ENCODE measurements at regions not wholly inside any gene's neighbourhood (a gene's known extent, or its start where the extent isn't known, plus 50 kb on each side); places are given as distances from the start of the nearest gene placed in this dataset.

DNA sequence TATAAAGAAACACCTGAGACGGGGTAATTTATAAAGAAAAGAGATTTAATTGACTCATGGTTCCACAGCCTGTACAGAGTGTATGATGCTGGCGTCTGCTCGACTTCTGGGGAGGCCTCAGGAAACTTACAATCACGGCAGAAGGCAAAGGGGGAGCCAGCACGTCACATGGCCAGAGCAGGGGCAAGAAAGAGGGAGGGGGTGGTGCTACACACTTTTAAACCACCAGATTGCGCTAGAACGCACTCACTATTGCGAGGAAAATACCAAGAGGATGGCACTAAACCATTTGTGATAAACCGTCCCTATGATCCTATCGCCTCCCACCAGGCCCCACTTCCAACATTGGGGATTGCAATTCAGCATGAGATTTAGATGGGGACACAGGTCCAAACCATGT, 79.7 kb upstream of the CARD18 start:
- Histone ChIP-seq H3K4me3 (no peak overlapping the region), H3K9me3 (replicated peaks) (no peaks in the 10 kb centered on the region), H3K27ac (no peak overlapping the region), H3K4me1 (no peaks in the 10 kb centered on the region), H3K27me3 (no peaks in the 10 kb centered on the region), H3K36me3 (no peaks in the 10 kb centered on the region)
- DNase-seq: peak in 1 of 2 experiments; percentile 2

GRCh38 chr11:105215528-105215927, 76.0 kb upstream of the CARD18 start:
- no peak for DNase-seq
- H3K27me3 ChIP-seq: no peaks in the 10 kb centered on the region
- no peak overlapping the region for H3K4me3 ChIP-seq
- H3K9me3 ChIP-seq (replicated peaks): no peaks in the 10 kb centered on the region
- no peaks in the 10 kb centered on the region for H3K4me1 ChIP-seq
- H3K36me3 ChIP-seq: no peaks in the 10 kb centered on the region
- no peak overlapping the region for H3K27ac ChIP-seq

- H3K36me3 ChIP-seq: no peaks in the 10 kb centered on the region
- no peaks in the 10 kb centered on the region for H3K4me1 ChIP-seq
- H3K4me3 ChIP-seq: no peak overlapping the region
- DNase-seq: no peak
- no peak overlapping the region for H3K27ac ChIP-seq
- no peaks in the 10 kb centered on the region for H3K27me3 ChIP-seq
- H3K9me3 ChIP-seq (replicated peaks): no peaks in the 10 kb centered on the region
Observed at GRCh38 chr11:105211806-105212554, 72.4 kb upstream of the CARD18 start.

GRCh38 chr11:105208019-105208418, 68.5 kb upstream of the CARD18 start:
- no peak overlapping the region for H3K4me3 ChIP-seq
- H3K27ac ChIP-seq: no peak overlapping the region
- H3K9me3 ChIP-seq (replicated peaks): no peaks in the 10 kb centered on the region
- no peaks in the 10 kb centered on the region for H3K4me1 ChIP-seq
- no peak for DNase-seq
- H3K27me3 ChIP-seq: no peaks in the 10 kb centered on the region
- no peaks in the 10 kb centered on the region for H3K36me3 ChIP-seq

GRCh38 chr11:105206633-105207032, 67.1 kb upstream of the CARD18 start:
- no peak for DNase-seq
- no peaks in the 10 kb centered on the region for H3K27me3 ChIP-seq
- H3K9me3 ChIP-seq (replicated peaks): no peaks in the 10 kb centered on the region
- H3K4me1 ChIP-seq: no peaks in the 10 kb centered on the region
- no peak overlapping the region for H3K4me3 ChIP-seq
- no peak overlapping the region for H3K27ac ChIP-seq
- H3K36me3 ChIP-seq: no peaks in the 10 kb centered on the region

GRCh38 chr11:105204636-105205035, 65.1 kb upstream of the CARD18 start:
- Histone ChIP-seq H3K27me3 (no peaks in the 10 kb centered on the region), H3K4me3 (no peak overlapping the region), H3K4me1 (no peaks in the 10 kb centered on the region), H3K27ac (no peak overlapping the region), H3K9me3 (replicated peaks) (no peaks in the 10 kb centered on the region), H3K36me3 (no peaks in the 10 kb centered on the region)
- no peak for DNase-seq

- Histone ChIP-seq H3K4me3 (no peak overlapping the region), H3K9me3 (replicated peaks) (no peaks in the 10 kb centered on the region), H3K4me1 (no peaks in the 10 kb centered on the region), H3K36me3 (no peaks in the 10 kb centered on the region), H3K27ac (no peak overlapping the region), H3K27me3 (no peaks in the 10 kb centered on the region)
- DNase-seq: no peak
Observed at GRCh38 chr11:105203569-105204240, 64.1 kb upstream of the CARD18 start.

- Histone ChIP-seq H3K4me1 (no peaks in the 10 kb centered on the region), H3K27me3 (no peaks in the 10 kb centered on the region), H3K9me3 (replicated peaks) (no peaks in the 10 kb centered on the region), H3K36me3 (no peaks in the 10 kb centered on the region), H3K4me3 (no peak overlapping the region), H3K27ac (no peak overlapping the region)
- no peak for DNase-seq
Observed at GRCh38 chr11:105202844-105203548, 63.4 kb upstream of the CARD18 start.

GRCh38 chr11:105202422-105202821, 62.9 kb upstream of the CARD18 start:
- H3K4me3 ChIP-seq: no peak overlapping the region
- H3K27me3 ChIP-seq: no peaks in the 10 kb centered on the region
- DNase-seq: no peak
- H3K36me3 ChIP-seq: no peaks in the 10 kb centered on the region
- no peak overlapping the region for H3K27ac ChIP-seq
- no peaks in the 10 kb centered on the region for H3K4me1 ChIP-seq
- no peaks in the 10 kb centered on the region for H3K9me3 ChIP-seq (replicated peaks)

DNA sequence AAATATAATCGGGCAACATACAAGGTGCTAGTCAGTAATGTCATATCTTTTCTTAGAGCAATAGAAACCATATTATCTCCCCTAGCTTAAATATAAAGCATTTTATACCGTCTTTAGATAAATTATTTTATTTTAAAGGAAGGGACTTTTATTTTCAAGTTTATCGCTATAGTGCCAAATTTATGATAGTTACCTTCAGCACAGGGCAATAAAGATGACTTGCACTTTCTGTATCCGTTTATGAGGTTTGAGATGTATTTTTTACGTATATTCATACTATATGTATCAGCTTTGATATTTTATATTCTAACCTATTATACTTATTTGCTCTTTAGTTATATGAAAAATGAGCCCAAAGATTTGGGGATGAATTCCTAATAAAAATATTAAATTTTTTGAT, 61.6 kb upstream of the CARD18 start:
- H3K27ac ChIP-seq: no peak overlapping the region
- H3K36me3 ChIP-seq: no peaks in the 10 kb centered on the region
- no peaks in the 10 kb centered on the region for H3K27me3 ChIP-seq
- H3K4me1 ChIP-seq: no peaks in the 10 kb centered on the region
- no peak overlapping the region for H3K4me3 ChIP-seq
- DNase-seq: no peak
- H3K9me3 ChIP-seq (replicated peaks): no peaks in the 10 kb centered on the region

DNA sequence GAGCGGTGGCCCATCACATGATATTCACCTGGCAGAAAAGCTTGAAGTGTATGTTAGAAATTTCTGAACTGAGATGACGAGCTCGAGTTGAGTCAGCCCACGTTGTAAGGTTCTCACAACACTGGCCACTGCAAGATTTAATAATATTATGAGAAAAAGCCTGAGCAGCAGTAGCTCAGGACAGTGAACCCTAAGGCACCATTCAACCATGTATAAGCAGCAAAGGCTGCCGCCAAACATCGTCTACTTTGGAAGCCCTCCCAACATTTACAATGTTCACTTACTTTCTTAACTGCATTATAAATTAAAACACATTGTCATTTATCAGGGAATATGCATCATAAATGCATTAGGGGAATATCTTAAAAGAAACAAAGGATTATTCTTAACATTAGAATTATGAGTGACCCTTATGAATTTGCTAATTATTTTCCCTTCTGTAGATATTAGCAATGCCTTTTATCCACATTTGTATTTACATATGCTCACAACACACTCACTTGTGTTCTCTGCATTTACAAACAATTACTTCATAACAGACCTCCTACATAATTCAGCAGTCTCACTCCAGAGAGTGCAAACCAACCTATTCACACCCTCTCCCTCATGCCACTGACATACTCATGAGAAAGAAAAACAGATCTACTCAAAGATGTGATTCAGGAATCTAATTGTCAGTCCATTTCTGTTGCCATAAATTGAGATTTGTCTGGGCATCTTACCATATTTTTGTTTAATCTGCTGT, 57.7 kb upstream of the CARD18 start:
- no peak overlapping the region for H3K4me3 ChIP-seq
- no peak for DNase-seq
- H3K27ac ChIP-seq: no peak overlapping the region
- no peaks in the 10 kb centered on the region for H3K9me3 ChIP-seq (replicated peaks)
- no peaks in the 10 kb centered on the region for H3K27me3 ChIP-seq
- no peaks in the 10 kb centered on the region for H3K4me1 ChIP-seq
- no peaks in the 10 kb centered on the region for H3K36me3 ChIP-seq

DNA sequence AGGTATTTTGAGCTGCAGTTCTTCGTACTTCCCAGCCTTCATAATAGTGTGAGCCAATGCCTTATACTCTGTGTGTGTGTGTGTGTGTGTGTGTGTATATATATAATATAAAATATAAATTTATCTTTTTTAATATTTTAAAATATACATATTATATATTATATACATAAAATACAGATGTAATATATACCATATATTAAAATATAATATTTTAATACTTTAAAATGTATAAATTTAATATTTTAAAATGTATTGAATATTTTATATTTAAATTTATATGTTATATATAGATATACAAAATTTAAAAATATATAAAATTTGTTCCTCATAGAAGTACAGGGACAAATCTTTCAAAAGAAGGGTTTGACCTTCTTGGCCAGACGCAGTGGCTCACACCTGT, 53.7 kb upstream of the CARD18 start:
- Histone ChIP-seq H3K27ac (no peak overlapping the region), H3K36me3 (no peaks in the 10 kb centered on the region), H3K4me3 (no peak overlapping the region), H3K27me3 (no peaks in the 10 kb centered on the region), H3K9me3 (replicated peaks) (no peaks in the 10 kb centered on the region), H3K4me1 (no peaks in the 10 kb centered on the region)
- DNase-seq: no peak

GRCh38 chr11:105192115-105192514, 52.5 kb upstream of the CARD18 start:
- Histone ChIP-seq H3K4me3 (no peak overlapping the region), H3K27ac (no peak overlapping the region), H3K9me3 (replicated peaks) (no peaks in the 10 kb centered on the region), H3K27me3 (no peaks in the 10 kb centered on the region), H3K4me1 (no peaks in the 10 kb centered on the region), H3K36me3 (no peaks in the 10 kb centered on the region)
- DNase-seq: no peak

DNA sequence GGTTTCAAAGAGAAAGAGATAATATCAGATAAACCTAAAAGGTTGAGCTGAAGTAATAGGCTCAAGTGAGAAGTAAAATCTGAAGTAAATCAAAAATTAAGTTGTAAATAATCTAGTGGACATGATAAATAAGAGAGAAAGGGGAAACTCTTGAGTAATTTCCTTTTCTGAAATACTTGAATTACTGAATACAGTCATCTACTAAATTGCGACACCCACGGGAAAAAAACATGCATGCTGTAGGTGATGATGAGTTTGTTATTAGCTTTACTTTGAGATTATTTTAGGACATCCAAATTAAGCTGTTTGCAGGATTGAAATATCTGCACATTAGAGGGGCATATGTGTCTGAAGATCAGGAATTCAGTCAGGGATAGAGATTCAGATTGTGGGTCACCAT, 50.0 kb upstream of the CARD18 start:
- Histone ChIP-seq H3K4me1 (no peaks in the 10 kb centered on the region), H3K9me3 (replicated peaks) (no peaks in the 10 kb centered on the region), H3K4me3 (no peak overlapping the region), H3K36me3 (no peaks in the 10 kb centered on the region), H3K27ac (no peak overlapping the region), H3K27me3 (no peaks in the 10 kb centered on the region)
- no peak for DNase-seq
